HG02885 (cell line): ENCODE measurements at regions not wholly inside any gene's neighbourhood (a gene's known extent, or its start where the extent isn't known, plus 50 kb on each side); places are given as distances from the start of the nearest gene placed in this dataset.

Source experiments
- ATAC-seq: cut with Tn5 transposase; IDR thresholded peaks from one replicate; pipeline ENCODE4 v1.9.1; 2021; ENCODE audit warnings: mild to moderate bottlenecking; ENCODE audit not compliant: unreplicated experiment, poor library complexity

GRCh38 chr4:123088501-123088900, 166.1 kb upstream of the NUDT6 start:
- no peak for ATAC-seq

GRCh38 chr4:123090886-123091285, 168.5 kb upstream of the NUDT6 start:
- ATAC-seq = no peak

- ATAC-seq = no peak
Measured at GRCh38 chr4:123092586-123092985, 170.2 kb upstream of the NUDT6 start.

GRCh38 chr4:123093236-123093635, 170.8 kb upstream of the NUDT6 start:
- ATAC-seq = no peak

- ATAC-seq = no peak
Measured at GRCh38 chr4:123096038-123096437, 173.6 kb upstream of the NUDT6 start.

GRCh38 chr4:123102897-123103471, 180.6 kb upstream of the NUDT6 start:
- ATAC-seq = peak; percentile 78

- ATAC-seq = no peak
Measured at GRCh38 chr4:123104310-123105025, 182.1 kb upstream of the NUDT6 start.

- ATAC-seq = no peak
Measured at GRCh38 chr4:123105026-123105420, 182.6 kb upstream of the NUDT6 start.

- ATAC-seq = no peak
Measured at GRCh38 chr4:123106747-123107146, 184.3 kb upstream of the NUDT6 start.

GRCh38 chr4:123107444-123108252, 185.3 kb upstream of the NUDT6 start:
- ATAC-seq = no peak

- ATAC-seq = no peak
Measured at GRCh38 chr4:123109139-123109538, 186.7 kb upstream of the NUDT6 start.

- ATAC-seq = no peak
Measured at GRCh38 chr4:123110147-123110546, 187.8 kb upstream of the NUDT6 start.

GRCh38 chr4:123110685-123111084, 188.3 kb upstream of the NUDT6 start:
- ATAC-seq = no peak

GRCh38 chr4:123113155-123113554, 190.8 kb upstream of the NUDT6 start:
- no peak for ATAC-seq

- no peak for ATAC-seq
Measured at GRCh38 chr4:123114084-123114914, 191.9 kb upstream of the NUDT6 start.

GRCh38 chr4:123114915-123115756, 192.7 kb upstream of the NUDT6 start:
- ATAC-seq = no peak

- ATAC-seq = no peak
Measured at GRCh38 chr4:123116412-123116811, 194.0 kb upstream of the NUDT6 start.

GRCh38 chr4:123120473-123120872, 198.1 kb upstream of the NUDT6 start:
- ATAC-seq = no peak

GRCh38 chr4:123121241-123121907, 199.0 kb upstream of the NUDT6 start:
- ATAC-seq = no peak
